ENCODE measurements at regions not wholly inside any gene's neighbourhood (a gene's known extent, or its start where the extent isn't known, plus 50 kb on each side); places are given as distances from the start of the nearest gene placed in this dataset.
A peak's percentile ranks its signal among the peaks of the same experiment; 100 is the strongest.

DNA sequence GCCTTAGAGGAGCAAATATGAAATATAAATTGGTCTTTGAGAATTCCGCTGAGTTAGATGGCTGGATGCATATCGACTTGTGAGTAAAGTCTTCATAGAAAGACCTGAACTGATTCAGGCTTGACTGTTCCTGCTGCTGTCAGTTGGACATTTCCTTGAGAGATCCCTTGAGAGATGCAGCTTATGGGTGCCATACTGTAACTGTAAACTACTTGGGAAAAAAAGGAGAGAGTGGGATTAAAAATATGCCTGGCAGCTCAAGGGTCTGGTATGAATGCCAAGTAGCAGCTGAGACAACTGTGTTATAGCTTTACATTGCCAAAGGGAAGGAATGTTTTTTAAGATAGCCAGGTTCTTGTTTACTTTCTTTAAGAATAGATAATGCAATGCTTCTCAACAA, 926.6 kb downstream of the EPHA3 start:
- H3K4me3 ChIP-seq (ENCODE audit: low read length): no peak overlapping the region
- TF ChIP-seq, protein P1, sequence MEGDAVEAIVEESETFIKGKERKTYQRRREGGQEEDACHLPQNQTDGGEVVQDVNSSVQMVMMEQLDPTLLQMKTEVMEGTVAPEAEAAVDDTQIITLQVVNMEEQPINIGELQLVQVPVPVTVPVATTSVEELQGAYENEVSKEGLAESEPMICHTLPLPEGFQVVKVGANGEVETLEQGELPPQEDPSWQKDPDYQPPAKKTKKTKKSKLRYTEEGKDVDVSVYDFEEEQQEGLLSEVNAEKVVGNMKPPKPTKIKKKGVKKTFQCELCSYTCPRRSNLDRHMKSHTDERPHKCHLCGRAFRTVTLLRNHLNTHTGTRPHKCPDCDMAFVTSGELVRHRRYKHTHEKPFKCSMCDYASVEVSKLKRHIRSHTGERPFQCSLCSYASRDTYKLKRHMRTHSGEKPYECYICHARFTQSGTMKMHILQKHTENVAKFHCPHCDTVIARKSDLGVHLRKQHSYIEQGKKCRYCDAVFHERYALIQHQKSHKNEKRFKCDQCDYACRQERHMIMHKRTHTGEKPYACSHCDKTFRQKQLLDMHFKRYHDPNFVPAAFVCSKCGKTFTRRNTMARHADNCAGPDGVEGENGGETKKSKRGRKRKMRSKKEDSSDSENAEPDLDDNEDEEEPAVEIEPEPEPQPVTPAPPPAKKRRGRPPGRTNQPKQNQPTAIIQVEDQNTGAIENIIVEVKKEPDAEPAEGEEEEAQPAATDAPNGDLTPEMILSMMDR (IDR thresholded peaks at IDR 0.05; ENCODE audit: insufficient read depth, low read depth, low read length, missing control alignments): no peak
- DNase-seq (ENCODE audit: low read depth): no peak

DNA sequence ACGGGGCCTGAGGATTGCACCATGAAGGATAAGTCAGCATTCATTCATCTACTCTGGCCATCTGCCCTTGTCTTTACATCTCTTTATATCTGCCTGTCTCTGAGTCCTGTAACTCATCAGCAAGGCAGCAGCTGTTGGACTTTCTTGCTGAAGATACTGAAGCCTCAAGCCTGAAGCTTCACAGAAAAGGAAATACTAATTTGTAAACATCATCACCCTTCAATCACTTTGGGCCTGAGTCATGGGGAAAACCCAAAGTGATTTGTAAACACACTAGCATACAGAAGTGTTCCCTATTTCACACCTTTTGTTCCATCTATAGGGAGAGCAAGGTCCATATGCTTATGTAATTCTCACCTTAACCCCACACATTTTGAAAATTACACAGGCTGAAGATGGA, 928.2 kb downstream of the EPHA3 start:
- H3K4me3 ChIP-seq (ENCODE audit: low read length): no peak overlapping the region
- DNase-seq (ENCODE audit: low read depth): peak; percentile 52
- TF ChIP-seq, protein P1 (IDR thresholded peaks at IDR 0.05; ENCODE audit: insufficient read depth, low read depth, low read length, missing control alignments): no peak

DNA sequence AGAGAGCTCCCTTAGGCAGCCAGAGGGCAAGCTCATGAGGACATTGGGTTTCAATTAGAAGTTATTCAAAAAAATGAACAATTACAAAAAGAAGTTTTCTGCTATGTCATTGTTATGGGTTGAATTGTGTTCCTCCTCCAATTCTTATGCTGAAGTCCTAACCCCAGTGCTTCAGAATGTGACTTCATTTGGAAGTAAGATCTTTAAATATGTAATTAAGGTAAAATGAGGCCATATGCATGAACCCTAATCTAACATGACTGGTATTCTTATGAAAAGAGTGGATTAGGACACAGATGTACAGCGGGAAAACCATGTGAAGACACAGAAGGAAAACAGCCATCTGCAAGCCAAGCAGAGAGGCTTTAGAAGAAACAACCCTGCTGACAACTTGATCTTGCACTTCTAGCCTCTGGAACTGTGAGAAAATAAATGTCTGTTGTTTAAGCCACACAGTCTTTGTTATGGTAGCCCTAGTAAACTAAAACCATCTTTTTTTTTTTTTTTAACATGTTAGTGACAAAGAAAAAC, 929.6 kb downstream of the EPHA3 start:
- TF ChIP-seq, protein P1 (IDR thresholded peaks at IDR 0.05; ENCODE audit: insufficient read depth, low read depth, low read length, missing control alignments): no peak
- no peak for DNase-seq (ENCODE audit: low read depth)

DNA sequence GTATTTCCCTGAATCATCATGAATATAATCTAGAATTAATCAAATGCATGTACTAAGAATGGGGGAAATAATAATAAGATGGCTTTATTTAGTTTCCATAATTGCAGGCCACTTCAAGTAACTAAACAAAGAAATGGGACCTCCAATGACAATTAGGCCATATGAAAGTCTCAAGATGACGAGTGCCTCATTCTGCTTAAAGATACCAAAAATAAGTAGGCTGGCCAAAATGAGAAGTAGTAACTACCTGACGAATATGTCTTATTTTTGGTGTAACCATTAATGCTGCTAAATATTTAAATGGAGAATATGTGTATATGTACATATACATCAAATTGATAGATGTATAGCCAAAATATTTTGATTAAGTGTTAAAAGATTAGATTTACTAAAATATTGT, 932.6 kb downstream of the EPHA3 start:
- TF ChIP-seq, protein P1 (IDR thresholded peaks at IDR 0.05; ENCODE audit: insufficient read depth, low read depth, low read length, missing control alignments): no peak
- DNase-seq (ENCODE audit: low read depth): no peak
- no peak overlapping the region for H3K4me3 ChIP-seq (ENCODE audit: low read length)

More for the DNA sequence above, 929.6 kb downstream of the EPHA3 start:
- H3K4me3 ChIP-seq (ENCODE audit: low read length): no peak overlapping the region

DNA sequence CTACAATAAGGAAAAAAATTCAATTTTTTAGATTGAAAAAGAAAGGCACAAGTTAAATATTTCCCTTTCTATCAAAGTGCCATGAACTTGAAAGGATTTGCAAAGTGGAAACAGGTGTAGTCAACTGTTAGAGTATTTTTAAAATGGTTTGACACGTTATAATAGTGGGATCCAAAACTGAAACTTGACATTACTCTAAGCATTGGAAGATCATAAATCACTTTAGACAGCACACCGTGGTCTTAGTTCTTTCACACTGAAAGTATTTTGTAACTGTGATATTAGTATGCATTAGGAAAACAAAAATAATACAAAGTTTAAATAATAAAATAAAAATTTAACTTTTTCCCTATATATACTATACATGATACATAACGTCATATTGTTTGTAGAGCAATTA, 933.1 kb downstream of the EPHA3 start:
- H3K4me3 ChIP-seq (ENCODE audit: low read length): no peak overlapping the region
- DNase-seq (ENCODE audit: low read depth): no peak
- TF ChIP-seq, protein P1 (IDR thresholded peaks at IDR 0.05; ENCODE audit: insufficient read depth, low read depth, low read length, missing control alignments): no peak

DNA sequence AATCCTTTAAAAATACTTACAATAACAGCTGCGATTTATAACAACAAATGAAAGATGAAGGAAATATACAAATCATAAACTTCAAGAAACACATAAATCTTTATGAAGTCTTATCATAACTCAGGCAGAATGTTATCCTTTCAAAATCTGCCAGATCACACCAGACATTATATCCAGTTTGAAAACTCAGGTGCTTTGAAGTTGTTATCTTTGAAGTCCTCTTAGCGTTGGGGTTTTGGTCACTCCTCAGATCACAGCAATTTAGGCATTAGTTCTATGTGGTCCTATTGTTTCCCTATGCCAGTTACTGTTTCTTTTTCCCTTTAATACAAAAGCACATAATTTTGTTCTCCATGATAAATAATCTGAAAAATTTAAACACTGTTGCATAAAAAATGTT, 934.6 kb downstream of the EPHA3 start:
- DNase-seq (ENCODE audit: low read depth): no peak
- H3K4me3 ChIP-seq (ENCODE audit: low read length): no peak overlapping the region
- TF ChIP-seq, protein P1 (IDR thresholded peaks at IDR 0.05; ENCODE audit: insufficient read depth, low read depth, low read length, missing control alignments): no peak

DNA sequence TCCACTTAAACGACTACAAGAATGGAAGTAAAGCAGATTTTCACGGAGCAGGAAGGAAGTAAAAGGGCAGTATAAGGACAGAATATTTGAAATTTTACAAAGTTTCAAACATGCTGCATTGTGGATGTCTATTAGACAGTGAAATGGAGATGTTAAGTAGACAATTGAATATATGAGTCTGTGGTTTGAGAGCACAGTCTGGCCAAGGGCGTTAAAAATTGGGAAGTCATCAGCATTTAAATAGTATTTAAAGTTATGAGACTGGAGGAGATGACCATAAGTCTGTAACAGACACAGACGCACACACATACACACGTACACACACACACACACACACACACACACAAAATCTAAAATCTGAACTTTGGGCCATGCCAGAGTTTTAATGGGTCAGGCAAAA, 935.9 kb downstream of the EPHA3 start:
- DNase-seq (ENCODE audit: low read depth): no peak
- TF ChIP-seq, protein P1 (IDR thresholded peaks at IDR 0.05; ENCODE audit: insufficient read depth, low read depth, low read length, missing control alignments): no peak
- no peak overlapping the region for H3K4me3 ChIP-seq (ENCODE audit: low read length)
